BJ (cell line): ENCODE measurements at regions not wholly inside any gene's neighbourhood (a gene's known extent, or its start where the extent isn't known, plus 50 kb on each side); places are given as distances from the start of the nearest gene placed in this dataset.

Source experiments
- CTCF ChIA-PET: fragments of 350-600 bp; formaldehyde crosslinking; extraction: SDS; loops from one replicate; lab custom pipeline; 2021; ENCODE audit warnings: antibody characterized with exemption, inconsistent platforms; lab: Yijun Ruan, JAX
- POLR2A ChIA-PET: fragments of 300-600 bp; sonication (Branson Sonifier 250); formaldehyde crosslinking; extraction: SDS; loops from one replicate; lab custom pipeline; 2021; ENCODE audit warnings: antibody characterized with exemption; lab: Charles Lee
- DNase-seq: peaks from one replicate; pipeline ENCODE4 v3.0.0-alpha.2; 2011; ENCODE audit warnings: low read depth
- H3K27me3 ChIP-seq: 2 replicates; pipeline ENCODE4 v1.6.0; 2011; ENCODE audit warnings: low read length; ENCODE audit not compliant: control insufficient read depth, insufficient read depth
- H3K36me3 ChIP-seq: 2 replicates; pipeline ENCODE4 v1.5.1; 2011; ENCODE audit warnings: low read length; ENCODE audit not compliant: control insufficient read depth, insufficient read depth
- H3K4me3 ChIP-seq: 2 replicates; pipeline ENCODE4 v1.5.1; 2011; ENCODE audit warnings: low read depth, mild to moderate bottlenecking, control low read depth, low read length
- TF ChIP-seq, protein P1 (sequence below): IDR thresholded peaks from 2 replicates; pipeline ENCODE4 v1.5.1; 2011; ENCODE audit warnings: low read depth, mild to moderate bottlenecking, control low read depth, inconsistent platforms, low read length, moderate library complexity; ENCODE audit not compliant: insufficient read depth

DNA sequence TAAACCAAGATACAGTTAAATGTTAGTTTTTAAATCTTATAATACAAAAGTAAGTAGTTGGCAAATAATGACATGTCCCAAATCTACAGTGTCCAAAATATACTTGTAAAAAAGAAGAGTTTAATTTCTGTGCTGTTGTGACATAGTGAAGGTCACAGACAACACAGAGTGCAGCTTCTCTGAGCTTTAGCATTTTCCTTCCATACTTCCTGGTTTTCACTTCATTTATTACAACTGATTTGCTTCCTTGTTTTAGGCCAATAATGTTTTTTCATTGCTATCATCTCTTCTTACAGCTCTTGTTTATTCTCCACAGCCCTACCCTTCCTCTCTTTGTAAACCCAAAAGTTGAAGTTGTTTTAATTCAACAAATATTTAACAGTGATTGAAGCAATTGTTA, 132.4 kb upstream of the TET2 start:
- DNase-seq, result no peak
- H3K36me3 ChIP-seq, result no peaks in the 10 kb centered on the region
- CTCF ChIA-PET, result no interaction called here
- no peaks in the 10 kb centered on the region for H3K27me3 ChIP-seq
- TF ChIP-seq, protein P1, sequence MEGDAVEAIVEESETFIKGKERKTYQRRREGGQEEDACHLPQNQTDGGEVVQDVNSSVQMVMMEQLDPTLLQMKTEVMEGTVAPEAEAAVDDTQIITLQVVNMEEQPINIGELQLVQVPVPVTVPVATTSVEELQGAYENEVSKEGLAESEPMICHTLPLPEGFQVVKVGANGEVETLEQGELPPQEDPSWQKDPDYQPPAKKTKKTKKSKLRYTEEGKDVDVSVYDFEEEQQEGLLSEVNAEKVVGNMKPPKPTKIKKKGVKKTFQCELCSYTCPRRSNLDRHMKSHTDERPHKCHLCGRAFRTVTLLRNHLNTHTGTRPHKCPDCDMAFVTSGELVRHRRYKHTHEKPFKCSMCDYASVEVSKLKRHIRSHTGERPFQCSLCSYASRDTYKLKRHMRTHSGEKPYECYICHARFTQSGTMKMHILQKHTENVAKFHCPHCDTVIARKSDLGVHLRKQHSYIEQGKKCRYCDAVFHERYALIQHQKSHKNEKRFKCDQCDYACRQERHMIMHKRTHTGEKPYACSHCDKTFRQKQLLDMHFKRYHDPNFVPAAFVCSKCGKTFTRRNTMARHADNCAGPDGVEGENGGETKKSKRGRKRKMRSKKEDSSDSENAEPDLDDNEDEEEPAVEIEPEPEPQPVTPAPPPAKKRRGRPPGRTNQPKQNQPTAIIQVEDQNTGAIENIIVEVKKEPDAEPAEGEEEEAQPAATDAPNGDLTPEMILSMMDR, result no peak
- POLR2A ChIA-PET, result no interaction called here
- no peak overlapping the region for H3K4me3 ChIP-seq

DNA sequence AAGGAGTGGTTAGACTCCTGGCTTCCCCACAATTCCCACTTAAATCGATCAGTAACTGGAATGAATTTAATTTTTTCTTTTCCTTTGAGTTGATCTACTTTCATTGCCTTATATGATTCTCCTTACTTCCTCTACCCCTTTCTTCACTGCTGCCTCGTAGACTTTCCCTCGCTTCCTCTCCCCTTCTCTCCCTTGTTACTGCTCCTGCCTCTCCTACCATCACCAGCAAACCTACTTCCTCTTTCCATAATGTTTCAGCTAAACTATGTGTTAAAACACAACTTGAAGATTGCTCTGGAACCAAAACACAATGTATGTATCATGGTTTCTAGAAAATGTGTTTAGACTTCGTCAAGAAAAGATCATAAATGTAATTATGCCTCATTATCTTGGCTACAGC, 132.0 kb upstream of the TET2 start:
- TF ChIP-seq, protein P1, result no peak
- Histone ChIP-seq H3K36me3 (no peaks in the 10 kb centered on the region), H3K27me3 (no peaks in the 10 kb centered on the region), H3K4me3 (no peak overlapping the region)
- CTCF ChIA-PET, result no interaction called here
- DNase-seq, result no peak
- POLR2A ChIA-PET, result no interaction called here

DNA sequence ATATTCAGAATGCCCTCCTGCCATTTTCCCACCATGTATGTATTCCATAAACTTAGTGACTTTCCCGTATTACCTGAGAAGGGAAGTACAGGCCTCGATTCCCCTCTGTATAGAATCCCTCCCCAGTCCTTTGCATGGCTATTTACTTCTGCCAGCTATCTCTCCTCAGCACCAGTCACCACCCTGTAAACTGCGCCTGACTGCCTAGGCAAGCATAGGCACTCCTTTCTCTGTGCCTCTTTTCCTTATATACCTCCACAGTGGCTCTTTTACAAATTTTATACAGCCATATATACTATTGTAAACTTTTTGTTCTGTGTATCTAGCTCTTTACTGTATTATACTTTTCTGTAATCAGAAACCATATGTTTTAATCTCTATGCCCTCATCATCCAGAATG, 130.9 kb upstream of the TET2 start:
- CTCF ChIA-PET, result no interaction called here
- DNase-seq, result no peak
- POLR2A ChIA-PET, result no interaction called here
- Histone ChIP-seq H3K4me3 (no peak overlapping the region), H3K27me3 (no peaks in the 10 kb centered on the region), H3K36me3 (no peaks in the 10 kb centered on the region)
- TF ChIP-seq, protein P1, result no peak

DNA sequence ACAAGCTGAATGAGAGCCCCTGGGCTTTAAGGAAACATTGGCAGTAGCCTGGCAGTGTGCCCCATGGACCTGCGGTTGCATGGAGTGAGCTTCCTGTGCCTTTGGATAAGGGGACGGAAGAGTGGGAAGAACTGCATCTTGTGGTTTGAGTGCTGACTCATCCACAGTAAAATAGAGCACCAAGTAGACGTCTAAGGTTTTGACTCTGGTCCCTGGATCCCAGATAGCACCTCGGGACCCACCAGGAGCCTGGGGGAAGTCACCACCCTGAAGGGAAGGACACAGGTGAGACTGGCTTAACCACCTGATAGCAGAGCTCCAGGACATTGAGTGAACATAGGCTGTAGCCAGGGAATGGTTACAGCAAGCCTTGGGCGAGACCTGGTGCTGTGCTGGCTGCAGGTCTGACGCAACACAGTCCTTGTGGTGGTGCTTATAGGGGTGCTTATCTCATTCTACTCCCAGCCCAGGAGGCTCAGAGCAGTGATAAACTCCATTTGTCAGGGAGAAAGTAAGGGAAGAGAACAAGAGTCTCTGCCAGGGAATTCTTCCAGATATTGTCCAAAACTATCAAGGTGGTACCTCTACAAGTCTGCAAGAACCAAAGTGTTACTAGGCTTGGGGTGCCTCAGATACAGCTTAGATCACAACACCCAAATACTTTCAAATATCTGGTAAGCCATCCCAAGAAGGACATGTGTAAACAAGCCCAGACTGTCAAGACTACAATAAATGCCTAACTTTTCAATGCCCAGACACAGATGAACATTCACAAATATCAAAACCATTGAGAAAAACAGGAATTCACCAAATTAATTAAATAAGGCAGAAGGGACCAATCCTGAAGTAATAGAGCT, 123.6 kb upstream of the TET2 start:
- TF ChIP-seq, protein P1, result no peak
- Histone ChIP-seq H3K4me3 (no peak overlapping the region), H3K27me3 (no peaks in the 10 kb centered on the region), H3K36me3 (no peaks in the 10 kb centered on the region)
- ChIA-PET CTCF (no interaction called here), POLR2A (no interaction called here)
- no peak for DNase-seq

GRCh38 chr4:105023668-105024055, 123.0 kb upstream of the TET2 start:
- Histone ChIP-seq H3K36me3 (no peaks in the 10 kb centered on the region), H3K4me3 (no peak overlapping the region), H3K27me3 (no peaks in the 10 kb centered on the region)
- POLR2A ChIA-PET, result no interaction called here
- TF ChIP-seq, protein P1, result no peak
- CTCF ChIA-PET, result no interaction called here
- DNase-seq, result no peak
